HCT116 (cell line): ENCODE measurements at regions not wholly inside any gene's neighbourhood (a gene's known extent, or its start where the extent isn't known, plus 50 kb on each side); places are given as distances from the start of the nearest gene placed in this dataset.
A peak's percentile ranks its signal among the peaks of the same experiment; 100 is the strongest.

Experiments
- ATAC-seq: fragments of 200-7000 bp; cut with Tn5 transposase; 2 replicates; pipeline ENCODE4 v1.9.1; 2020; ENCODE audit warnings: mild to moderate bottlenecking, moderate library complexity
- BruUV-seq: library from RNA; stranded (reverse); fragments of 400-500 nt; replicated peaks from 2 replicates; lab custom pipeline; 2021; lab: Mats Ljungman, UMichigan
- CTCF ChIA-PET: fragments of 300-600 bp; sonication (Branson Sonifier 250); formaldehyde crosslinking; loops from one replicate; lab custom pipeline; 2021; ENCODE audit warnings: antibody characterized with exemption; lab: Charles Lee
- POLR2A ChIA-PET: fragments of 300-600, 350-600 bp; sonication (Branson Sonifier 250); formaldehyde crosslinking; loops from one replicate; lab custom pipeline; 2021; ENCODE audit warnings: antibody characterized with exemption; lab: Charles Lee
- RAD21 ChIA-PET, 2 experiments: fragments of 300-600 bp; sonication (Branson Sonifier 250); formaldehyde crosslinking; loops; one replicate each; lab custom pipeline; 2023; ENCODE audit warnings: low total read pairs in 2 of 2; ENCODE audit not compliant: uncharacterized antibody in 2 of 2, unreplicated experiment in 2 of 2, low non-redundant PET in 1 of 2; lab: Charles Lee
- DNase-seq: peaks from one replicate; pipeline ENCODE4 v3.0.0-alpha.2; 2010; ENCODE audit warnings: low read depth, low spot score
- H2AFZ ChIP-seq: fragments of 200-600 bp; shearing (Covaris generic), sonication (generic); 2 replicates; pipeline ENCODE4 v1.6.1; 2017; ENCODE audit warnings: low read depth, mixed run types, mixed read lengths, antibody characterized with exemption, low read length; ENCODE audit not compliant: poor library complexity, severe bottlenecking
- H3K27ac ChIP-seq: 2 replicates; pipeline ENCODE4 v1.5.1; 2012; ENCODE audit warnings: low read depth, low read length
- H3K27me3 ChIP-seq: fragments of 200-600 bp; sonication (generic); 2 replicates; pipeline ENCODE4 v1.6.1; 2016; ENCODE audit warnings: mixed run types, low read length, mixed read lengths; ENCODE audit not compliant: insufficient read depth
- H3K36me3 ChIP-seq, 2 experiments: fragments of 200-500 bp in 1 of 2; fragments of 200-600 bp in 1 of 2; sonication (Bioruptor generic) in 1 of 2; sonication (generic) in 1 of 2; 2 replicates each; pipeline versions ENCODE4 v1.5.1 to v1.6.1; 2014 to 2016; ENCODE audit warnings: low read length in 2 of 2, inconsistent platforms in 1 of 2, mixed read lengths in 1 of 2, mixed run types in 1 of 2; ENCODE audit not compliant: insufficient read depth in 2 of 2, control insufficient read depth in 1 of 2
- H3K4me1 ChIP-seq, 2 experiments: fragments of 200-600 bp in 1 of 2; sonication (generic) in 1 of 2; 2 replicates each; pipeline versions ENCODE4 v1.5.1 to v1.6.1; 2012 to 2017; ENCODE audit warnings: low read length in 2 of 2, inconsistent platforms in 1 of 2, mild to moderate bottlenecking in 1 of 2, mixed read lengths in 1 of 2, mixed run types in 1 of 2, moderate library complexity in 1 of 2; ENCODE audit not compliant: insufficient read depth in 2 of 2, control insufficient read depth in 1 of 2
- H3K4me2 ChIP-seq: fragments of 200-600 bp; sonication (generic); 2 replicates; pipeline ENCODE4 v1.6.1; 2017; ENCODE audit warnings: mixed run types, low read length, mixed read lengths
- H3K4me3 ChIP-seq, 2 experiments: fragments of 200-600 bp in 1 of 2; sonication (generic) in 1 of 2; replicated peaks in 1 of 2; 2 replicates each; pipeline ENCODE4 v1.5.1; 2011 to 2016; ENCODE audit warnings: low read length in 2 of 2, control low read depth in 1 of 2, low read depth in 1 of 2, mild to moderate bottlenecking in 1 of 2, mixed read lengths in 1 of 2, mixed run types in 1 of 2
- H3K79me2 ChIP-seq: fragments of 200-600 bp; sonication (generic); 2 replicates; pipeline ENCODE4 v1.6.1; 2017; ENCODE audit warnings: mild to moderate bottlenecking, mixed run types, low read length, moderate library complexity, mixed read lengths; ENCODE audit not compliant: insufficient read depth
- H3K9ac ChIP-seq: fragments of 200-600 bp; sonication (generic); 2 replicates; pipeline ENCODE4 v1.6.1; 2016; ENCODE audit warnings: low read length, mixed read lengths
- H3K9me2 ChIP-seq: fragments of 200-600 bp; sonication (generic), shearing (Covaris generic); 2 replicates; pipeline ENCODE4 v1.6.1; 2017; ENCODE audit warnings: mixed run types, mild to moderate bottlenecking, moderate library complexity; ENCODE audit not compliant: insufficient read depth
- H3K9me3 ChIP-seq, 2 experiments: fragments of 200-500 bp in 1 of 2; fragments of 200-600 bp in 1 of 2; sonication (Bioruptor generic) in 1 of 2; sonication (generic) in 1 of 2; 2 replicates each; pipeline ENCODE4 v1.6.1; 2014 to 2017; ENCODE audit warnings: low read length in 2 of 2, mixed read lengths in 2 of 2, inconsistent platforms in 1 of 2, low read depth in 1 of 2, mild to moderate bottlenecking in 1 of 2, mixed run types in 1 of 2, moderate library complexity in 1 of 2; ENCODE audit not compliant: control insufficient read depth in 1 of 2, insufficient read depth in 1 of 2
- H4K20me1 ChIP-seq: fragments of 200-600 bp; sonication (generic), shearing (Covaris generic); 2 replicates; pipeline ENCODE4 v1.6.1; 2017; ENCODE audit warnings: mixed run types, mild to moderate bottlenecking, moderate library complexity; ENCODE audit not compliant: insufficient read depth
- CEBPB ChIP-seq: IDR thresholded peaks from 2 replicates; pipeline ENCODE4 v1.6.1; 2012; ENCODE audit warnings: low read depth
- CTCF ChIP-seq, 3 experiments: fragments of 200-600 bp in 1 of 3; sonication (generic) in 1 of 3; IDR thresholded peaks in 2 of 3; conservative IDR thresholded peaks in 1 of 3; 2 replicates each; pipeline ENCODE4 v1.5.1; 2012 to 2017; ENCODE audit warnings: low read depth in 2 of 3, low read length in 2 of 3, antibody characterized with exemption in 1 of 3, borderline replicate concordance in 1 of 3, control low read depth in 1 of 3, mild to moderate bottlenecking in 1 of 3, mixed read lengths in 1 of 3, mixed run types in 1 of 3, moderate library complexity in 1 of 3; ENCODE audit not compliant: insufficient read depth in 1 of 3
- ELF1 ChIP-seq: IDR thresholded peaks from 2 replicates; pipeline ENCODE4 v1.6.1; 2012; ENCODE audit warnings: low read depth, borderline replicate concordance
- EZH2 ChIP-seq: fragments of 200-600 bp; sonication (generic); IDR thresholded peaks from 2 replicates; pipeline ENCODE4 v1.6.1; 2017; ENCODE audit warnings: antibody characterized with exemption, mixed run types
- FOSL1 ChIP-seq: IDR thresholded peaks from 2 replicates; pipeline ENCODE4 v1.6.1; 2012; ENCODE audit warnings: low read depth
- RAD21 ChIP-seq: IDR thresholded peaks from 2 replicates; pipeline ENCODE4 v1.6.1; 2012; ENCODE audit warnings: low read depth, mild to moderate bottlenecking
- SIN3A ChIP-seq: IDR thresholded peaks from 2 replicates; pipeline ENCODE4 v1.6.1; 2012; ENCODE audit warnings: low read depth
- SP1 ChIP-seq: IDR thresholded peaks from 2 replicates; pipeline ENCODE4 v1.6.1; 2012; ENCODE audit warnings: low read depth
- SRF ChIP-seq: IDR thresholded peaks from 2 replicates; pipeline ENCODE4 v1.6.1; 2012; ENCODE audit warnings: low read depth
- TCF7L2 ChIP-seq: IDR thresholded peaks from 2 replicates; pipeline ENCODE4 v1.7.0; 2011; ENCODE audit warnings: borderline replicate concordance, inconsistent platforms; ENCODE audit not compliant: insufficient read depth, insufficient read length; ENCODE audit errors: extremely low read depth
- ZFX ChIP-seq: fragments of 450-650 bp; IDR thresholded peaks from 2 replicates; pipeline ENCODE4 v1.6.1; 2017
- ZNF274 ChIP-seq: fragments of 200-500 bp; sonication (Bioruptor generic); IDR thresholded peaks from 2 replicates; pipeline ENCODE4 v1.6.1; 2014; ENCODE audit warnings: mild to moderate bottlenecking, low read depth, low read length, inconsistent platforms
- intact Hi-C: fragments of 100-400 bp; cut with micrococcal nuclease; formaldehyde crosslinking; loops from 2 replicates; pipeline ENCODE4 v1.10.0; 2022
- TF ChIP-seq, protein P1 (sequence below): IDR thresholded peaks from 2 replicates; pipeline ENCODE4 v1.6.1; 2012; ENCODE audit warnings: low read depth
- TF ChIP-seq, protein P2 (sequence below): IDR thresholded peaks from 2 replicates; pipeline ENCODE4 v1.6.1; 2011; ENCODE audit warnings: mild to moderate bottlenecking, low read length, moderate library complexity; ENCODE audit not compliant: insufficient replicate concordance; ENCODE audit errors: extremely low read depth

DNA sequence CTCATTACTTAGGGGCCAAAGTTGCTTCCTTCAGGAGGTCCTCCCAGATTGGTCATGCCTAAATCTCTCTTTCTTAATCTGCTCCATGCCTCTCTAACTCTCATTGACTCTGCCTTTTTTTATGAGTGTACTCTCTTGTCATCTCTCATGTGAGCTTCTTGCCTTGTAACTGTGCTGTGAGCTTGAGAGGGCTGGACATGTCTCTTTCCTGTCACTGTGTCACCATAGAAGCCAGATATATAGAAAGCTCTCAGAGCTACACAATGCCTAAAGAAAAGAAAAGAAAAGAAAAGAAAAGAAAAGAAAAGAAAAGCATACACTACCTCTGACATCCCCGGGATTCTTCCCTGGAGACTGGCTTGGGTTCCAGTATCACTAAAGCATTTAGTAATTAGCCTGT, 161.5 kb upstream of the SKOR2 start:
- no peaks in the 10 kb centered on the region for H3K4me1 ChIP-seq
- no peak overlapping the region for H2AFZ ChIP-seq
- no peak overlapping the region for H3K9ac ChIP-seq
- H3K27ac ChIP-seq = no peak overlapping the region
- no peak for DNase-seq
- H4K20me1 ChIP-seq = no peaks in the 10 kb centered on the region
- H3K9me3 ChIP-seq = no peaks in the 10 kb centered on the region
- peaks cover 65% of the 10 kb centered on the region for H3K27me3 ChIP-seq
- H3K4me3 ChIP-seq = no peak overlapping the region
- POLR2A ChIA-PET = no interaction called here
- TF ChIP-seq CEBPB = no peak
- peak; percentile 63; the same call in 1 of the 2 replicates for TF ChIP-seq EZH2
- CTCF ChIA-PET = no interaction called here
- no peak overlapping the region for H3K4me2 ChIP-seq
- intact Hi-C loops = no loop called here
- no TSS peak for BruUV-seq
- no peaks in the 10 kb centered on the region for H3K36me3 ChIP-seq
- H3K9me2 ChIP-seq = no peaks in the 10 kb centered on the region
- H3K79me2 ChIP-seq = no peaks in the 10 kb centered on the region
- RAD21 ChIA-PET = no interaction called here
- ATAC-seq = no peak

DNA sequence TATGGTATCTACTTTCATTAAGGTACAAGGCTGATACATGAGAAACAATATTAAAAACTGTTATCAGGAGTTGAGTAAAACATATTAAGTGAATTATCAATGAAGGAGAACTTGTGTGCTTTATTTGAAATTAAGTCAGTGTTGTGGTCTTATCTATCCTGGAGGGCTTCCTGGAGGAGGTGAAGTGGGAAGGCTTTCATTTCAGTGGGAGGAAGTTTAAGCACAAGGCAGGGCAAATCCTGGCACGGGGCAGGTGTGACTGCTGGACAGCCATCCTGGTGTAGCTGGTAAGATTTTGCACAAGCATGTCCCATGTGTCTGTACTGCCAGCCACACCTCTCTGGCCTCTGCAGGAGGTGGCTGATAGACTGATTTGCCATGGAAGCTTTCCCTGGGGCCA, 159.7 kb upstream of the SKOR2 start:
- no peak overlapping the region for H3K27ac ChIP-seq
- no peaks in the 10 kb centered on the region for H3K36me3 ChIP-seq
- ATAC-seq = no peak
- BruUV-seq = no TSS peak
- ChIA-PET POLR2A (no interaction called here), RAD21 (no interaction called here), CTCF (no interaction called here)
- peaks cover 48% of the 10 kb centered on the region for H3K27me3 ChIP-seq
- H3K4me3 ChIP-seq = no peak overlapping the region
- H3K79me2 ChIP-seq = no peaks in the 10 kb centered on the region
- no peak overlapping the region for H3K9ac ChIP-seq
- no peaks in the 10 kb centered on the region for H3K9me2 ChIP-seq
- H3K4me1 ChIP-seq = no peaks in the 10 kb centered on the region
- H2AFZ ChIP-seq = no peak overlapping the region
- no peak for DNase-seq
- H4K20me1 ChIP-seq = no peaks in the 10 kb centered on the region
- no peak overlapping the region for H3K4me2 ChIP-seq
- intact Hi-C loops = no loop called here
- H3K9me3 ChIP-seq = no peaks in the 10 kb centered on the region
- TF ChIP-seq FOSL1 = no peak
- TF ChIP-seq ZFX = no peak
- TF ChIP-seq ZNF274 = no peak
- TF ChIP-seq SP1 = no peak
- TF ChIP-seq TCF7L2 = no peak
- TF ChIP-seq, protein P1, sequence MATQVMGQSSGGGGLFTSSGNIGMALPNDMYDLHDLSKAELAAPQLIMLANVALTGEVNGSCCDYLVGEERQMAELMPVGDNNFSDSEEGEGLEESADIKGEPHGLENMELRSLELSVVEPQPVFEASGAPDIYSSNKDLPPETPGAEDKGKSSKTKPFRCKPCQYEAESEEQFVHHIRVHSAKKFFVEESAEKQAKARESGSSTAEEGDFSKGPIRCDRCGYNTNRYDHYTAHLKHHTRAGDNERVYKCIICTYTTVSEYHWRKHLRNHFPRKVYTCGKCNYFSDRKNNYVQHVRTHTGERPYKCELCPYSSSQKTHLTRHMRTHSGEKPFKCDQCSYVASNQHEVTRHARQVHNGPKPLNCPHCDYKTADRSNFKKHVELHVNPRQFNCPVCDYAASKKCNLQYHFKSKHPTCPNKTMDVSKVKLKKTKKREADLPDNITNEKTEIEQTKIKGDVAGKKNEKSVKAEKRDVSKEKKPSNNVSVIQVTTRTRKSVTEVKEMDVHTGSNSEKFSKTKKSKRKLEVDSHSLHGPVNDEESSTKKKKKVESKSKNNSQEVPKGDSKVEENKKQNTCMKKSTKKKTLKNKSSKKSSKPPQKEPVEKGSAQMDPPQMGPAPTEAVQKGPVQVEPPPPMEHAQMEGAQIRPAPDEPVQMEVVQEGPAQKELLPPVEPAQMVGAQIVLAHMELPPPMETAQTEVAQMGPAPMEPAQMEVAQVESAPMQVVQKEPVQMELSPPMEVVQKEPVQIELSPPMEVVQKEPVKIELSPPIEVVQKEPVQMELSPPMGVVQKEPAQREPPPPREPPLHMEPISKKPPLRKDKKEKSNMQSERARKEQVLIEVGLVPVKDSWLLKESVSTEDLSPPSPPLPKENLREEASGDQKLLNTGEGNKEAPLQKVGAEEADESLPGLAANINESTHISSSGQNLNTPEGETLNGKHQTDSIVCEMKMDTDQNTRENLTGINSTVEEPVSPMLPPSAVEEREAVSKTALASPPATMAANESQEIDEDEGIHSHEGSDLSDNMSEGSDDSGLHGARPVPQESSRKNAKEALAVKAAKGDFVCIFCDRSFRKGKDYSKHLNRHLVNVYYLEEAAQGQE = no peak
- no peak for TF ChIP-seq SRF
- TF ChIP-seq, protein P2, sequence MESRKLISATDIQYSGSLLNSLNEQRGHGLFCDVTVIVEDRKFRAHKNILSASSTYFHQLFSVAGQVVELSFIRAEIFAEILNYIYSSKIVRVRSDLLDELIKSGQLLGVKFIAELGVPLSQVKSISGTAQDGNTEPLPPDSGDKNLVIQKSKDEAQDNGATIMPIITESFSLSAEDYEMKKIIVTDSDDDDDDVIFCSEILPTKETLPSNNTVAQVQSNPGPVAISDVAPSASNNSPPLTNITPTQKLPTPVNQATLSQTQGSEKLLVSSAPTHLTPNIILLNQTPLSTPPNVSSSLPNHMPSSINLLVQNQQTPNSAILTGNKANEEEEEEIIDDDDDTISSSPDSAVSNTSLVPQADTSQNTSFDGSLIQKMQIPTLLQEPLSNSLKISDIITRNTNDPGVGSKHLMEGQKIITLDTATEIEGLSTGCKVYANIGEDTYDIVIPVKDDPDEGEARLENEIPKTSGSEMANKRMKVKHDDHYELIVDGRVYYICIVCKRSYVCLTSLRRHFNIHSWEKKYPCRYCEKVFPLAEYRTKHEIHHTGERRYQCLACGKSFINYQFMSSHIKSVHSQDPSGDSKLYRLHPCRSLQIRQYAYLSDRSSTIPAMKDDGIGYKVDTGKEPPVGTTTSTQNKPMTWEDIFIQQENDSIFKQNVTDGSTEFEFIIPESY = no peak
- no peak for TF ChIP-seq CTCF (IDR thresholded peaks at IDR 0.05 in 2 of 3, conservative IDR thresholded peaks at IDR 0.05 in 1 of 3; ENCODE audit: borderline replicate concordance in 1 of 3, insufficient read depth in 1 of 3, low read depth in 2 of 3, low read length in 2 of 3)
- TF ChIP-seq CEBPB = no peak
- TF ChIP-seq RAD21 = no peak
- TF ChIP-seq EZH2 = no peak
- TF ChIP-seq ELF1 = no peak
- no peak for TF ChIP-seq SIN3A
